Astrocyte (in vitro differentiated cells and primary cell): ENCODE measurements at regions not wholly inside any gene's neighbourhood (a gene's known extent, or its start where the extent isn't known, plus 50 kb on each side); places are given as distances from the start of the nearest gene placed in this dataset.

Source experiments
- DNase-seq: peaks from one replicate; pipeline ENCODE4 v3.0.0-alpha.2; 2010; ENCODE audit warnings: low read depth
- FAIRE-seq: peaks from 2 replicates; lab custom pipeline; 2011; peaks lifted over from hg19 to GRCh38; lab: Jason Lieb, UNC
- H2AFZ ChIP-seq: 2 replicates; pipeline ENCODE4 v1.6.0; 2012; ENCODE audit warnings: low read depth, low read length, inconsistent platforms
- H3K27ac ChIP-seq: 2 replicates; pipeline ENCODE4 v1.5.1; 2011; ENCODE audit warnings: low read depth, low read length, inconsistent platforms
- H3K27me3 ChIP-seq: 2 replicates; pipeline ENCODE4 v1.6.0; 2011; ENCODE audit warnings: low read length, inconsistent platforms; ENCODE audit not compliant: insufficient read depth
- H3K36me3 ChIP-seq: 2 replicates; pipeline ENCODE4 v1.5.1; 2011; ENCODE audit warnings: low read length, inconsistent platforms; ENCODE audit not compliant: insufficient read depth
- H3K4me1 ChIP-seq: 2 replicates; pipeline ENCODE4 v1.5.1; 2011; ENCODE audit warnings: low read length, inconsistent platforms; ENCODE audit not compliant: insufficient read depth
- H3K4me2 ChIP-seq: 2 replicates; pipeline ENCODE4 v1.6.0; 2012; ENCODE audit warnings: low read length, inconsistent platforms
- H3K4me3 ChIP-seq: 2 replicates; pipeline ENCODE4 v1.5.1; 2011; ENCODE audit warnings: low read depth, mild to moderate bottlenecking, low read length, inconsistent platforms; ENCODE audit not compliant: insufficient read depth
- H3K79me2 ChIP-seq: 2 replicates; pipeline ENCODE4 v1.6.0; 2012; ENCODE audit warnings: mild to moderate bottlenecking, low read length, inconsistent platforms; ENCODE audit not compliant: insufficient read depth
- H3K9ac ChIP-seq: 2 replicates; pipeline ENCODE4 v1.6.0; 2012; ENCODE audit warnings: mild to moderate bottlenecking, low read length, inconsistent platforms
- H3K9me3 ChIP-seq: 2 replicates; pipeline ENCODE4 v1.5.1; 2012; ENCODE audit warnings: low read depth, mild to moderate bottlenecking, low read length, inconsistent platforms; ENCODE audit not compliant: insufficient read depth
- H4K20me1 ChIP-seq: 2 replicates; pipeline ENCODE4 v1.6.0; 2012; ENCODE audit warnings: low read length, inconsistent platforms; ENCODE audit not compliant: insufficient read depth
- H3K27ac Mint-ChIP-seq: one replicate; pipeline ENCODE4 v1.8.0; 2021; ENCODE audit warnings: mild to moderate bottlenecking, mixed read lengths; ENCODE audit not compliant: unreplicated experiment
- H3K27me3 Mint-ChIP-seq: one replicate; pipeline ENCODE4 v1.8.0; 2021; ENCODE audit warnings: low read depth, mixed read lengths; ENCODE audit not compliant: unreplicated experiment
- H3K36me3 Mint-ChIP-seq: one replicate; pipeline ENCODE4 v1.8.0; 2021; ENCODE audit warnings: low read depth, mixed read lengths; ENCODE audit not compliant: unreplicated experiment
- H3K4me1 Mint-ChIP-seq: one replicate; pipeline ENCODE4 v1.8.0; 2021; ENCODE audit warnings: low read depth, mixed read lengths; ENCODE audit not compliant: unreplicated experiment
- H3K4me3 Mint-ChIP-seq: one replicate; pipeline ENCODE4 v1.8.0; 2021; ENCODE audit warnings: mild to moderate bottlenecking, moderate library complexity, mixed read lengths; ENCODE audit not compliant: unreplicated experiment
- H3K9me3 Mint-ChIP-seq: one replicate; pipeline ENCODE4 v1.8.0; 2021; ENCODE audit warnings: mild to moderate bottlenecking, mixed read lengths; ENCODE audit not compliant: unreplicated experiment
- CTCF ChIP-seq: IDR thresholded peaks from 2 replicates; pipeline ENCODE4 v1.5.1; 2011; ENCODE audit warnings: low read depth, mild to moderate bottlenecking, inconsistent platforms, low read length, moderate library complexity; ENCODE audit not compliant: insufficient read depth
- EZH2 ChIP-seq: IDR thresholded peaks from 2 replicates; pipeline ENCODE4 v1.6.1; 2012; ENCODE audit warnings: mild to moderate bottlenecking, low read length, inconsistent platforms; ENCODE audit not compliant: insufficient read depth

GRCh38 chr14:59126714-59127436 is 61.6 kb upstream of the DAAM1 start:
- H3K79me2 ChIP-seq, result no peaks in the 10 kb centered on the region
- H2AFZ ChIP-seq, result no peak overlapping the region
- no peaks in the 10 kb centered on the region for H3K36me3 Mint-ChIP-seq
- H3K4me3 Mint-ChIP-seq, result no peak overlapping the region
- H3K9me3 ChIP-seq, result no peaks in the 10 kb centered on the region
- no peaks in the 10 kb centered on the region for H3K27me3 Mint-ChIP-seq
- H3K27ac ChIP-seq, result no peak overlapping the region
- FAIRE-seq (peak; percentile 91), DNase-seq (peak; percentile 28)
- H4K20me1 ChIP-seq, result no peaks in the 10 kb centered on the region
- H3K4me1 Mint-ChIP-seq, result no peaks in the 10 kb centered on the region
- H3K4me2 ChIP-seq, result no peak overlapping the region
- no peaks in the 10 kb centered on the region for H3K4me1 ChIP-seq
- no peaks in the 10 kb centered on the region for H3K27me3 ChIP-seq
- no peak overlapping the region for H3K4me3 ChIP-seq
- H3K27ac Mint-ChIP-seq, result no peak overlapping the region
- H3K9ac ChIP-seq, result no peak overlapping the region
- H3K9me3 Mint-ChIP-seq, result no peaks in the 10 kb centered on the region
- H3K36me3 ChIP-seq, result no peaks in the 10 kb centered on the region
- TF ChIP-seq EZH2 (no peak), CTCF (peak; percentile 82)

- H3K27me3 Mint-ChIP-seq, result no peaks in the 10 kb centered on the region
- H4K20me1 ChIP-seq, result no peaks in the 10 kb centered on the region
Observed at GRCh38 chr14:59127437-59127732, 61.1 kb upstream of the DAAM1 start.

More at GRCh38 chr14:59127437-59127732, 61.1 kb upstream of the DAAM1 start:
- H3K4me3 Mint-ChIP-seq, result no peak overlapping the region
- FAIRE-seq, result no peak
- H3K4me3 ChIP-seq, result no peak overlapping the region
- TF ChIP-seq CTCF (no peak), EZH2 (no peak)
- DNase-seq, result no peak
- H3K9me3 ChIP-seq, result no peaks in the 10 kb centered on the region
- no peaks in the 10 kb centered on the region for H3K4me1 ChIP-seq
- H3K4me2 ChIP-seq, result no peak overlapping the region
- H3K36me3 ChIP-seq, result no peaks in the 10 kb centered on the region
- no peak overlapping the region for H3K9ac ChIP-seq
- H3K9me3 Mint-ChIP-seq, result no peaks in the 10 kb centered on the region
- no peak overlapping the region for H2AFZ ChIP-seq
- no peak overlapping the region for H3K27ac Mint-ChIP-seq
- no peaks in the 10 kb centered on the region for H3K4me1 Mint-ChIP-seq
- H3K27ac ChIP-seq, result no peak overlapping the region
- no peaks in the 10 kb centered on the region for H3K36me3 Mint-ChIP-seq
- no peaks in the 10 kb centered on the region for H3K79me2 ChIP-seq
- no peaks in the 10 kb centered on the region for H3K27me3 ChIP-seq
